GM21367 (cell line): ENCODE measurements at regions not wholly inside any gene's neighbourhood (a gene's known extent, or its start where the extent isn't known, plus 50 kb on each side); places are given as distances from the start of the nearest gene placed in this dataset.
"Not testable (repeated sequence)": the region's sequence is repeated elsewhere in the genome, so short reads cannot be mapped to it uniquely, and the experiment has no call there.

Experiments used
- ATAC-seq: cut with Tn5 transposase; IDR thresholded peaks from one replicate; pipeline ENCODE4 v1.9.1; 2021; ENCODE audit not compliant: unreplicated experiment

DNA sequence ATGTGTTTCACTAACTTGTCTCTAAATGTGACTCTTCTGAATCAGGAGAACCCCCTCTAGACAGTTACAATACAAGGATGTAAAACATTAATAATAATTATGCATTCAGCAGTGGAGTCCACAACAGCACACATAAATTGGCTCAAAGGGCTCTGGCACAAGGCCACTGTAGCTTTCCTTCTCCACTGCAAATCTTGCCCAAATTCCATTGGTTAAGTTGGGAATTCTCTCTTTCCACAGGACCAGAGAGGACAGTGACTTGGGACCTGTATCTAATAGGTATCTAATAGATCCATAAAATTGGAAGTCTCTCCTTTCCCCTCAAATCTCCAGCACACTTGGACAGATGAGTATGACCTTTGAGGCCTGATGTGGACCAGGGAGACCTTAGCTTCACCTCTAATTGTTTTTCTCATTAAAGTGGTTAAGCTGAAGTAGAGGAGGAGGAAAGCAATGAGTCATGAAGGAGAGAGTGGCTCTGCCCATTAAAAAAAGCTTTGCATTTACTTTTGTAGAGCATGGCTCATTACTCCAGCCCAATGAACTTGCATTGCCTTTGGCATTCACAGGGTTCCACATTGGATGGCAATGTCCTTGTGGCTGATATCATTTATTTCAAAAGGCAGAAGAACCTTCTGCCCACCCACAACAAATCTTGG, 72.3 kb upstream of the SH3RF1 start:
- ATAC-seq: no peak

DNA sequence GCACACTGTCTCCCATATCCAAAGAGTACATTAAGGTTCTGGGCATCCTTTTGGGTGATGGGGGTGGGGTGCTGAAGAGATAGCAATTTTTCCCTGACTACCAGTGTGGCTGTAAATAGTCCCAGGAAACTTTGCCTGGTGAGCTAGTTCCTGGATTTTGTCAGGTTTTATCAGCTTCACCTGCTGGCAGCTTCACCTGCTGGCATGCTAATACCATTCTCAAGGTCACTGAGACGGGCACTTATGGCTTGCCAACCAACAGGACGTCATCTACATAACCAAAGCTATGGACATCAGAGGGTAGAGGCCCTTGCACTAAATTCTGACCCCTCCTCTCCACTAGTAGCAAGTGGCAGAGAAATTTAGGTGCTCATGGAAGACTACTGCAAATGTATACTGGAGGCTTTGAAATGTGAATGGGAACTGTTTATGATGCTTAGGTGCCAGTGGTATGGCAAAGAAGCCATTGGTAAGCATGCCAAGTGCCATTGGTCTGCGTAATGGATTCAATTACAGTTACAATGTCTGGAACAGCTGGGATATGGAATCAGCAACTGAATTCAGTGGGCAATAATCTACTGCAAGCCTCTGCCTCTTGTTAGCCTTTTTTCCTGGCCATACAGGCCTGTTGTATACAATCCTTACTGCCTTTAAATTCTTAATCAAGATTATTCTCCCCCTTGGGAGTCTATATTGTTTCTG, 71.6 kb upstream of the SH3RF1 start:
- ATAC-seq: no peak

DNA sequence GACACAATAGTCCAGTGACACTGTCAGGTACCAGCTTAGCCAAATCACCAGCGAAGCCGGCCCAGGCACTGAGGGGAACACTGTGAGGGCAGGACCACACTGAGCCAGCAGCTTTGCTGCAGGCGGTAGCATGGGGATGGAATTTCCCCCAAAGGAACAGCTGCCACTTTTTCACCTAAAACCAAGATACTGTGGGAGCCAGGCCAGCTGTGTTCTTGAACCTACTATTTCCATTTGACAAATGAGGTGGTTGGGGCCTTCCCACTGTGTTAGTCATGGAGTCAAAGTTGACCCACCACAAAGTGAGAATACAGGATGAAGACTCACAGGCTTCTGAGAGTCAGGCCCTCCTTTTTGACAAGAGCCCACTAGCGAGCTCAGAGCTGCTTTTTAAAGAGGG, 70.7 kb upstream of the SH3RF1 start:
- ATAC-seq: peak; percentile 50

DNA sequence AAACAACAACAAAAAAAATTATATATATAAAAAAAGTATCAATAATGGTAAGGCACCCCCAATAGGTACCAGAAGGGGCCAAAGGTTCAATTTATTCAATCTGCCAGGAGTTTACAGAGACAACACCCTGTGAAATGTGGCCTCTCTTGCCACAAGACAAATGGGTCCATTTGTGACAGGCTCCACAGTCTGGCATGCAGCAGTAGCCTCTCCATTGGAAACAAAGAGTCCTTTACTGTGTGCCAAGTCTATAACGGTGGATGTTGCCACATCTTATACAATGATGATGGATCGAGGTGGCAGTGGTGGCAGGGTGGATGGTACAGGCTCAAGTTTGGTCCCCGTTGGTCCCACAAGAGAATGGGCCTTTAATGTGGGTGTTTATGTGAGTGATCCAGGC, 70.1 kb upstream of the SH3RF1 start:
- ATAC-seq: no peak

DNA sequence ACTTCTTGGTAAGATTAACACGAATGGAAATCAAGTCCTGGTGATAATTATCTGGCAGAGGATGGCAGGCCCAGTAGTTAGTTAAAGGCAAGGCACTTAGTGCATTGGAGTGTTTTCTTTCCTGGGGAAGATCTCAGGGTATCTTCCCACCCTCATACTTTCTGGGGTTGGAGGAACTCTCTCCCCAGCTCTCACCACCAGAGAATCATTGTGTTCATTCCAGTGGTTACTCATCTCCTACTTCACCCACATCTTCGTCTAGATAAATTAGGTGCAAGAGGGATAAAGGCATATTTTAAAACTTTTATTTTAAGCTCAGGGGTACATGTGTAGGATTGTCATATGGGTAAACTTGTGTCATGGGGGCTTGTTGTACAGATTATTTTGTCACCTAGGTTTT, 67.5 kb upstream of the SH3RF1 start:
- ATAC-seq: no peak

DNA sequence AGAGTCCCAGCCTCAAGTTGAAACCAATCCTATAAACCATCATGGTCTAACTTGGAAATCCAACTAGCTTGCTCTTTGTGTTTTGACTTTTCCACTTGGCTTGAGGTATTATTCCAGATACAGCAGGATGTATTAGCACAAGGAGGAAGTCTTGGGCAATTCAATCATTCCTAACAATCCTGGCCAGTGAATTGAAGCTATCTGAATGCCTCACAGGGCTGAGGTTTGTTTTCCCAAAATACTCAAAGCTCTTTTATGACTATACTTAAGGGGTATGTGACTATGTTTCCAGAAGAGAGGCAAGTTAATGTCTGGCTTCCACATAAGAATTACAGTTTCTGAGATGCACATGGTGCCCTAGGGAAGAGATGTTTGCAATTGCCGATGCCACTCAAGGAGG, 66.8 kb upstream of the SH3RF1 start:
- ATAC-seq: no peak

DNA sequence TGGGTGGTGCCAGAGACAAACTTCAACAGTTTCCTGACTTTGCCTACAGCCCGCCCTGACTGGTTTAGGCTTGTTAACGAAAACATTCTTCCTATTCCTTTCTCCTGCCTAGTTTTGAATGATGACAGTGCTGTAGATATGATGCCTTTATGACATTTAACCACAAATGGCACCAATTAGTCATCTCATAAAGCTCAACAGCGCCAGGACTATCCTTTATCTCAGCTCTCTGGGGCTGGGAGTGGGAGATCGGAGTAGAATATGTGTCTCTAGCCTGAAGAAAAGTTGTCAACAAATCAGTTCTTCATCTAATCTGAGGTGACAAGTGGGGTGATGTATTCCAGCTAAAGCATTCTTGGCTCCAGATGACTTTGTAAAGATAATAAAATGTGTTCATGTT, 64.6 kb upstream of the SH3RF1 start:
- no peak for ATAC-seq

DNA sequence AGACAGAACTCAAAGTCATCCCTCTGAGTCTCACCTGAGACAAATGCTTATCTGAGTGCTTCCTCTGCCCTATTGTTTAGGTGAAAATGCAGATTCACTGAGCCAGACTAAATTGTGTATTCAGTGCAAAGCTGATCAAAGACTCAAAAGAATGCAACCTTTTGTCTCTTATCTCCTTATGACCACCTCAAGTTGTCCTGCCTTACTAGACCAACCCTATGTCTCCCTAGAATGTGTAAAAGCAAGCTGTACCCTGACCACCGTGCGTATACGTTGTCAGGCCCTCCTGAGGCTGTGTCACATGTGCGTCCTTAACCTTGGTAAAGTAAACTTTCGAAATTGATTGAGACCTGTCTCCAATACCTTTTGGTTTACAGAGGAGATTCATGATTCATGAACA, 63.6 kb upstream of the SH3RF1 start:
- ATAC-seq: no peak

DNA sequence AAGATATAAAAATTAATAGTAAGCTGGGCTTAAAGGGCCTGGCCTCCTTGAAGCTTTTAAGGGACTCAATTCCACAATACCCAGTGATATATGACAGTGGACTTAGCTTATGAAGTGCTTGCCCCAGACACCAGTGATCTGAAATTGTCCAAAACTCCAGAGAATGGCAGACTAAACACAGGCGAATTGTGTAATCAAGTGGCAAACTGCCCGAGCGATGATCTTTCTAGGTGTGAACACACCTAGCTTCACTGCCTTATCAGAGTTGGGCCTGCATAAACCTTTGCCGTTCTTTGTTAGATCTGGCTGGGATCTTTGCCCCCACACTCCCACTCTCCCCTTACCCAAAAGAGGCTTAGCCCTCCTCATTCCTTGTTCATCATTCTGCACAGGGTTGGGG, 62.5 kb upstream of the SH3RF1 start:
- ATAC-seq: no peak

DNA sequence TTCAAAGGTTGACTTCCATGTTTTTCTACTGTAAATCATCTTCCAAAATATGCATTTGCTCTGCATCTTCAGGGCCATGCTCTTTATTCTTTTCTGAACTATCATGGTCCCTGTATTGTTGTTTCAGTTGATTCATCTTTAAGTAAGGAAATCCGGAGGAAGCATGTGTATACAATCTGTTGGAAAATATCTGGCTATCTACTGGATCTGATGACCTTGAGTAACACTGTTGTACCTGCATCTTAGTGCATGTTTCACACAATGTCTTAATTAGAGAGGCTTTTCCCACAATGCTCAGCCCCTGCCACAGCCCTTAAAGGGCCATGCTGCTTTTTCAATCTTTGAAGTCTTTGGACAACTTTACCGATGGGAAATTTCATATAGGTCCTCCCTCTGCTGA, 61.8 kb upstream of the SH3RF1 start:
- ATAC-seq: no peak

DNA sequence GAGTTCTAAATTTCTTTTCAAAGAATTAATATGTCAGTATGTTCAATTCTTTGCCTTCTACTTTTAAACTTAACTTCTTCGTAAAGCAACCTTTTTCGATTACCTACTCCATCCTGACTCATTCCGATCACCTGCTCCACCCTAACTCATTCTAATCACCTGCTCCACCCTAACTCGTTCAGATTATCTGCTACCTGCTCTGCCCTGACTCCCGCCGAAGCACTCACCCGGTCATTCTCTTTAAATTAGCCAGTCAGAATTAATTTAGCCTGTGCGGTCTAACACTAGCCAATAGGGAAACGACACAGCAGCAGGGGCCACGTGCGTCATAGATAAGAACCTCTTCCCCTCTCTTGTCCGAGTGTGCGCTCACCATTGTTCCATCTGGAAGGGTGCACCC, 60.1 kb upstream of the SH3RF1 start:
- no peak for ATAC-seq

DNA sequence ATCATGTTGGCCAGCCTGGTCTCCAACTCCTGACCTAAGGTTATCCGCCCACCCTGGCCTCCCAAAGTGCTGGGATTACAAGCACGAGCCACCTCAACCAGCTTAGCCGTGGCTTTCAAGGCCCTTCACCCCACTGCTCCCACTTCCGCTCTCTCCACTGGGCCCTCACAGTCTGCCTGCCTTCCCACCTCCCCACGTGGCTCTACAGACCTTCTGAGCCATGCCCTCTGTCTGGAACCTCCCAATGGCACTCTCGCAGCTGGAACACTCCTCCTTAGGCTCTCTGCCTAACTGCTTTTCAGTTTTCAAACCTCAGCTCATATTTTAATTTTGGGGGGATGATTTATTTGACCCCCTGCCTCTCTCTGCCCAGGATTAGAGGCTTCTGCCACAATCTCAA, 59.3 kb upstream of the SH3RF1 start:
- ATAC-seq: no peak

DNA sequence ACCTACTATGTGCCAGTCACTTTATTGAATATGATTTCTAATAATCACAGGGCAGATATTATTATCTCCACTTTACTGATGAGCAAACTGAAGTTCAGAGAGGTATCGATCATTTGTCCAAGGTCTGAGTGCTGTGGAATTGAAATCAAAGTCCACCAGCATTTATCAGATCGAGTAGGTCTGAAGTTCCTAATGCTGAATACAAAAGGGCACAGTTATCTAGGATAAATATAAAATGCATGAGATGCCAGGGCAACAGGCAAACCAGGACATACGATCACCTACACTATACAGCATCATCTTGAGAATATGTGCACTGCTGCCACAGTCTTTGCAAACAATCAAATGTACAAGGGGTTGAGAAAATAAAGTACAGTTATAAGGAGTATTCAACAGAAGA, 57.2 kb upstream of the SH3RF1 start:
- ATAC-seq: no peak

DNA sequence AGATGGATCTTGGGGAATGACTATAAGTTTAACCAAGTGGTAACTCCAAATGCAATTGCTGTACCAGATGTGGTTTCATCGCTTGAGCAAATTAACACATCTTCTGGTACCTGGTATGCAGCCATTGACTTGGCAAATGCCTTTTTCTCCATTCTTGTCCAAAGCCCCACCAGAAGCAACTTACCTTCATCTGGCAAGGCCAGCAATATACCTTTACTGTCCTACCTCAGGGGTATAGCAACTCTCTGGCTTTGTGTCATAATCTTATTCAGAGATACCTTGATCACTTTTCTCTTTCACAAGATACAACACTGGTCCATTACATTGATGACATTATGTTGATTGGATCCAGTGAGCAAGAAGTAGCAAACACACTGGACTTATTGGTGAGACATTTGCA, 53.2 kb upstream of the SH3RF1 start:
- not testable (repeated sequence) for ATAC-seq

DNA sequence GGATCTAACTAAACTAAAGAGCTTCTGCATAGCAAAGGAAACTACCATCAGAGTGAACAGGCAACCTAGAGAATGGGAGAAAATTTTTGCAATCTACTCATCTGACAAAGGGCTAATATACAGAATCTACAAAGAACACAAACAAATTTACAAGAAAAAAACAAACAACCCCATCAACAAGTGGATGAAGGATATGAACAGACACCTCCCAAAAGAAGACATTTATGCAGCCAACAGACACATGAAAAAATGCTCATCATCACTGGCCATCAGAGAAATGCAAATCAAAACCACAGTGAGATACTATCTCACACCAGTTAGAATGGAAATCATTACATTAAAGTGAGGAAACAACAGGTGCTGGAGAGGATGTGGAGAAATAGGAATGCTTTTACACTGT, 52.1 kb upstream of the SH3RF1 start:
- not testable (repeated sequence) for ATAC-seq
